ENCODE measurements at regions not wholly inside any gene's neighbourhood (a gene's known extent, or its start where the extent isn't known, plus 50 kb on each side); places are given as distances from the start of the nearest gene placed in this dataset.
"Not testable (repeated sequence)": the region's sequence is repeated elsewhere in the genome, so short reads cannot be mapped to it uniquely, and the experiment has no call there.

- Histone ChIP-seq H3K9ac (ENCODE audit: low read length) (no peak overlapping the region), H3K4me1 (ENCODE audit: control insufficient read depth, insufficient read depth, low read length) (no peaks in the 10 kb centered on the region), H3K9me3 (ENCODE audit: control insufficient read depth, low read length) (no peaks in the 10 kb centered on the region), H3K36me3 (ENCODE audit: control insufficient read depth, insufficient read depth, low read length) (no peaks in the 10 kb centered on the region), H3K27me3 (ENCODE audit: control insufficient read depth, insufficient read depth, low read length) (no peaks in the 10 kb centered on the region), H3K4me3 (ENCODE audit: low read length) (no peak overlapping the region)
Measured at GRCh38 chr17:71548540-71549190, 572.2 kb upstream of the SOX9 start.

- Histone ChIP-seq H3K9me3 (ENCODE audit: control insufficient read depth, low read length) (no peaks in the 10 kb centered on the region), H3K4me1 (ENCODE audit: control insufficient read depth, insufficient read depth, low read length) (no peaks in the 10 kb centered on the region), H3K4me3 (ENCODE audit: low read length) (no peak overlapping the region), H3K27me3 (ENCODE audit: control insufficient read depth, insufficient read depth, low read length) (no peaks in the 10 kb centered on the region), H3K9ac (ENCODE audit: low read length) (no peak overlapping the region), H3K36me3 (ENCODE audit: control insufficient read depth, insufficient read depth, low read length) (no peaks in the 10 kb centered on the region)
Measured at GRCh38 chr17:71550675-71551074, 570.1 kb upstream of the SOX9 start.

- H3K9ac ChIP-seq (ENCODE audit: low read length), result no peak overlapping the region
- no peaks in the 10 kb centered on the region for H3K27me3 ChIP-seq (ENCODE audit: control insufficient read depth, insufficient read depth, low read length)
- H3K36me3 ChIP-seq (ENCODE audit: control insufficient read depth, insufficient read depth, low read length), result no peaks in the 10 kb centered on the region
- H3K9me3 ChIP-seq (ENCODE audit: control insufficient read depth, low read length), result no peaks in the 10 kb centered on the region
- H3K4me3 ChIP-seq (ENCODE audit: low read length), result no peak overlapping the region
- no peaks in the 10 kb centered on the region for H3K4me1 ChIP-seq (ENCODE audit: control insufficient read depth, insufficient read depth, low read length)
Measured at GRCh38 chr17:71553381-71553780, 567.4 kb upstream of the SOX9 start.

GRCh38 chr17:71558901-71559300 is 561.9 kb upstream of the SOX9 start:
- Histone ChIP-seq H3K36me3 (ENCODE audit: control insufficient read depth, insufficient read depth, low read length) (no peaks in the 10 kb centered on the region), H3K4me1 (ENCODE audit: control insufficient read depth, insufficient read depth, low read length) (no peaks in the 10 kb centered on the region), H3K9ac (ENCODE audit: low read length) (no peak overlapping the region), H3K27me3 (ENCODE audit: control insufficient read depth, insufficient read depth, low read length) (no peaks in the 10 kb centered on the region), H3K4me3 (ENCODE audit: low read length) (no peak overlapping the region), H3K9me3 (ENCODE audit: control insufficient read depth, low read length) (no peaks in the 10 kb centered on the region)

GRCh38 chr17:71572343-71572742 is 548.5 kb upstream of the SOX9 start:
- Histone ChIP-seq H3K36me3 (ENCODE audit: control insufficient read depth, insufficient read depth, low read length) (no peaks in the 10 kb centered on the region), H3K4me3 (ENCODE audit: low read length) (no peak overlapping the region), H3K4me1 (ENCODE audit: control insufficient read depth, insufficient read depth, low read length) (no peaks in the 10 kb centered on the region), H3K9me3 (ENCODE audit: control insufficient read depth, low read length) (no peaks in the 10 kb centered on the region), H3K27me3 (ENCODE audit: control insufficient read depth, insufficient read depth, low read length) (no peaks in the 10 kb centered on the region), H3K9ac (ENCODE audit: low read length) (no peak overlapping the region)

GRCh38 chr17:71578446-71578845 is 542.4 kb upstream of the SOX9 start:
- H3K36me3 ChIP-seq (ENCODE audit: control insufficient read depth, insufficient read depth, low read length), result no peaks in the 10 kb centered on the region
- H3K27me3 ChIP-seq (ENCODE audit: control insufficient read depth, insufficient read depth, low read length), result no peaks in the 10 kb centered on the region
- no peak overlapping the region for H3K9ac ChIP-seq (ENCODE audit: low read length)
- no peak overlapping the region for H3K4me3 ChIP-seq (ENCODE audit: low read length)
- H3K4me1 ChIP-seq (ENCODE audit: control insufficient read depth, insufficient read depth, low read length), result no peaks in the 10 kb centered on the region
- no peaks in the 10 kb centered on the region for H3K9me3 ChIP-seq (ENCODE audit: control insufficient read depth, low read length)

GRCh38 chr17:71580220-71580619 is 540.6 kb upstream of the SOX9 start:
- Histone ChIP-seq H3K36me3 (ENCODE audit: control insufficient read depth, insufficient read depth, low read length) (no peaks in the 10 kb centered on the region), H3K4me3 (ENCODE audit: low read length) (no peak overlapping the region), H3K27me3 (ENCODE audit: control insufficient read depth, insufficient read depth, low read length) (no peaks in the 10 kb centered on the region), H3K4me1 (ENCODE audit: control insufficient read depth, insufficient read depth, low read length) (no peaks in the 10 kb centered on the region), H3K9me3 (ENCODE audit: control insufficient read depth, low read length) (no peaks in the 10 kb centered on the region), H3K9ac (ENCODE audit: low read length) (no peak overlapping the region)

- no peaks in the 10 kb centered on the region for H3K27me3 ChIP-seq (ENCODE audit: control insufficient read depth, insufficient read depth, low read length)
- no peaks in the 10 kb centered on the region for H3K36me3 ChIP-seq (ENCODE audit: control insufficient read depth, insufficient read depth, low read length)
- no peak overlapping the region for H3K4me3 ChIP-seq (ENCODE audit: low read length)
- H3K4me1 ChIP-seq (ENCODE audit: control insufficient read depth, insufficient read depth, low read length), result no peaks in the 10 kb centered on the region
- H3K9me3 ChIP-seq (ENCODE audit: control insufficient read depth, low read length), result no peaks in the 10 kb centered on the region
- no peak overlapping the region for H3K9ac ChIP-seq (ENCODE audit: low read length)
Measured at GRCh38 chr17:71585540-71585939, 535.3 kb upstream of the SOX9 start.

- Histone ChIP-seq H3K4me3 (ENCODE audit: low read length) (no peak overlapping the region), H3K9ac (ENCODE audit: low read length) (no peak overlapping the region), H3K36me3 (ENCODE audit: control insufficient read depth, insufficient read depth, low read length) (no peaks in the 10 kb centered on the region), H3K9me3 (ENCODE audit: control insufficient read depth, low read length) (no peaks in the 10 kb centered on the region), H3K27me3 (ENCODE audit: control insufficient read depth, insufficient read depth, low read length) (no peaks in the 10 kb centered on the region), H3K4me1 (ENCODE audit: control insufficient read depth, insufficient read depth, low read length) (no peaks in the 10 kb centered on the region)
Measured at GRCh38 chr17:71592431-71592830, 528.4 kb upstream of the SOX9 start.

GRCh38 chr17:71593078-71593477 is 527.7 kb upstream of the SOX9 start:
- H3K36me3 ChIP-seq (ENCODE audit: control insufficient read depth, insufficient read depth, low read length), result no peaks in the 10 kb centered on the region
- no peaks in the 10 kb centered on the region for H3K27me3 ChIP-seq (ENCODE audit: control insufficient read depth, insufficient read depth, low read length)
- H3K4me3 ChIP-seq (ENCODE audit: low read length), result no peak overlapping the region
- no peaks in the 10 kb centered on the region for H3K4me1 ChIP-seq (ENCODE audit: control insufficient read depth, insufficient read depth, low read length)
- no peak overlapping the region for H3K9ac ChIP-seq (ENCODE audit: low read length)
- no peaks in the 10 kb centered on the region for H3K9me3 ChIP-seq (ENCODE audit: control insufficient read depth, low read length)

GRCh38 chr17:71599583-71599982 is 521.2 kb upstream of the SOX9 start:
- not testable (repeated sequence) for H3K4me3 ChIP-seq (ENCODE audit: low read length); H3K4me1 ChIP-seq (ENCODE audit: control insufficient read depth, insufficient read depth, low read length); H3K27me3 ChIP-seq (ENCODE audit: control insufficient read depth, insufficient read depth, low read length); H3K36me3 ChIP-seq (ENCODE audit: control insufficient read depth, insufficient read depth, low read length); H3K9me3 ChIP-seq (ENCODE audit: control insufficient read depth, low read length); H3K9ac ChIP-seq (ENCODE audit: low read length)

- Histone ChIP-seq H3K9ac (ENCODE audit: low read length) (no peak overlapping the region), H3K4me3 (ENCODE audit: low read length) (no peak overlapping the region), H3K9me3 (ENCODE audit: control insufficient read depth, low read length) (no peaks in the 10 kb centered on the region), H3K36me3 (ENCODE audit: control insufficient read depth, insufficient read depth, low read length) (no peaks in the 10 kb centered on the region), H3K4me1 (ENCODE audit: control insufficient read depth, insufficient read depth, low read length) (peaks cover 5% of the 10 kb centered on the region), H3K27me3 (ENCODE audit: control insufficient read depth, insufficient read depth, low read length) (no peaks in the 10 kb centered on the region)
Measured at GRCh38 chr17:71600137-71600789, 520.6 kb upstream of the SOX9 start.

Measured in mucosa of stomach (tissue), 1 donor.